HG02870 (cell line): ENCODE measurements at regions not wholly inside any gene's neighbourhood (a gene's known extent, or its start where the extent isn't known, plus 50 kb on each side); places are given as distances from the start of the nearest gene placed in this dataset.

Source experiments
- ATAC-seq: cut with Tn5 transposase; IDR thresholded peaks from one replicate; pipeline ENCODE4 v1.9.1; 2021; ENCODE audit warnings: mild to moderate bottlenecking, moderate library complexity; ENCODE audit not compliant: unreplicated experiment

DNA sequence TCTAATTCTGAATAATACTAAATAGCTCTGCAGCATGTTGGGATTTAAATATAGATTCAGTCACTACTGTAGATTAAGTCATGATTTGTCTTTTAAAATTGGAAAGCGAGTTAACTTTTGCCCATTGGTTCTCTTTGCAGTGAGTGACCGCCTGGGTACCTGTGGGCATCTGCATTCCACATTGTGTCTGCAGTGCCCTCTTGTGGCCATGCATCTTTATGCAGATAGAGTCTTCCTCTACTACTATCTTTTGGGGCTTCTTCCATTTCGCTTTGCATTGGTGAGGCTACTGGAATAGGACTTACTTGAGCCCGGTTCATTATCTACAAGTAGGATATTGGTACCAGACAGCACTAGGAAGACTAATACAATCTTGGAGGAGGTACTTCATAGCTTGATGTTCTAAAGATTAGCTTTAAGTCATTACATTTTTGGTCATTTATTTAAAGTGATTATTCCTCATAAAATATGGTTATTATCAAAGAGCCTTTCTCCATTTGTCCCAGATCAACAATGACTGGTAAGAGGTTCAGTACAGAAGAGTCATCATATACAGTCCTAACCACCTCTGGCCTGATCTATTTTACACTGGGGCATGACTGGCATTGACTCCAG, 203.0 kb downstream of the SOCS6 start:
- peak; percentile 81 for ATAC-seq

DNA sequence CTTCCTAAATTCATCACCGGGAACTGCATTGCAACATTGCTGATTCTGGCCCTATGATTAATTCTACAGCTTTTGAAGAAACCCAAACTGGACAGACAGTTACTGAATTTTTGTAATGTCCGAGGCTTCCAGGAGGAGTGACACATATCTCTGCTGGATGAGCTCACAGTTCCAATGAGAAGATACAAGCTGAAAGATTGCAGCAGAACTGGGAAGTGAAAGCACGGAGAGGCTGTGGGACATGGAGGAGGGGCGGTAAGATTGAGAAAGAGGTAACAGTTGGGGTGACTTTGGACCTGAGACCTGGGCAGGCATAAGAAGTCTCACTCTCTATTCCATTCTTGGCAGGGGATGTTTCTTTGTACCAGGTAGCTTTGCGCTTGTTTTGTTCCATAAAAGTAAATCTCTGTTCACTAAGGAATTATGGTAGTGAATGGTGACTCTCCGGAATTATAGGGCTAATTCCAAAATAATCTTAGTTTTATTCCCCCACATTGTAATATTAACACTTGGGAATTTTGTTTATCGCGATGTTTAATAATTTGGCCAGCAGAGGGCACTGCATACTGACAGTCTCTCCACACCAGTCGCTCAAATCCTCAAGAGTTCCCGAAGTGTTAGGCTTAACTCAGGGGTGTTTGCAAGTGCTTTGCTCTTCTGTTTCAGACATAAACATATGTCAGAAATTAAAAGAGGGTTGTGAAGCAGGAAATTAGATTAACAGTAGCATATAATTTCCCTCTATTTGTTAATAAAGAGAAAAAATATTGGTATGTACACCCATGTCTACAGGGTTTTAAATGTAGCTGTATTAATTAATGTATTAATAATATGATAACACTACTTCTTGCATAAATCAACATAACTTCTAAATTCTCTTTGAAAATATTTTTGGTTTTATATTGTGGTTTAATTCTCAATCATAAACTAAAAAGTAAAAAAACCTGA, 201.4 kb downstream of the SOCS6 start:
- peak; percentile 54 for ATAC-seq

DNA sequence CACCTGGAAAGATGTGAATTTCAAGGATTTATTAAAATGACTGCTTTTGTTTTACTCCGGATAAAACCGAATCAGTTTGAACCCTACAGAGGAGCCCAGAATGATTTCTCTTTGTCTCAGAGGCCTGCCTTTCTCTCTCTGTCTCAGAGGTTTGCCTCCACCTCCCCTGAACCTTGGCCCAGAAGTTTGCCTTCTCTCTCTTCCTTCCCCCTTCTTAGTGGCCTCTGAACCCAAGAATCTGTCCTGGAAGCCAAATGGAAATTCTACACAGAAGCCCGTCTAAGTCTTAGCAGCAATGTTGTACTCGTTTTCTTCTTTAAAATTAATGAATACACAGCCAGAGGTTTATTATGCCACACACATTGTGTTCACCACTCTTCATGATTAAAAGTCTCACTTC, 200.7 kb downstream of the SOCS6 start:
- ATAC-seq: no peak

DNA sequence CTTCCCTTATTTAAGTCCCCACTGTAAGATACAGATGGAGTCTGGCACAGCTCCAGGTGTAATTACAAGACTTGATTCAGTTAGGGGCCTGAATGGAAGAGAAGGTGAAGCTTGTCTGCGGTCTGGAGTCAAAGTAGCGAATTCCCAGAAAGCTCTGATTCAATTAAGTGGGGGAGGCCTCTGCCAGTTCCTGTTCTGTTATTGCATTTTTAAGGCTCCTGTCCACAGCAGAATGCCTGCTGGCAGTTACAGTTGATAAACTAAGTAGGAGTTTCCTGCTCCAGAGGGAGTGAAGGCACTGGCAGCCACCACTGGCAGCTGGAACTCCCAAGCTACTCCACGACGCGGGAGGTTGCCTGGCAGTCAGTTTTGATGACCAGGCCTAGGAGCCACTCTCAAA, 181.1 kb downstream of the SOCS6 start:
- ATAC-seq: no peak

DNA sequence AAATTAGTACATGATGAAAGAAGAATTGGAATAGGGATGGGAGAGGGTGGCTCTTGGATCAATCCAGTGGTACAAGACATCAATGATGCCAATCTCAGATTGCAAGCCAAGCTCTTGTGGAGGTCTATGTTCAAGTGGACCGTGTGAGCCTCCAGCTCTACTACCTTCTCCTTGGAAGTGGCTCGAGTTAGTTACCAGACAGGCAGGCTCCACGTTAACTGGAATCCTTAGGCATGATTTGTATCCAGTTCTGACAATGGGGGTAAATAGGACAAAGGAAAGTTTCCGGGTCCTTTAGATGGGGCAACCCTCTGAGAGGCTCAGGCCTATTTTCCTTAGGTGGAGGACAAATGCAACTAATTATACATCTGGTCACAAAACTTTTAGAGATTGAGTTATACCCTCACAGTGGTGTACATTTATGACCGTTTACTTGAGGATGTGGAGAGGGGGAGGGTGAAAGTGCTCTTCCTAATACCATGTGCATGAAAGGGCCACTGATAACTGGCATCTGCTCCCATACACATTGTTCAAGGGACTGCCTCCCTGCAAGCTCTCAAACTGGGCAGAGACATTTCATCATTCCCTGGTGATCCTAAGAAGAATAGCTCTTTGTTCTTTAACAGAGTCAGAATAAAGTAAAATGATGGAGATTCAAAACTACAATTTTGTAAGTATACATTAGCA, 180.2 kb downstream of the SOCS6 start:
- ATAC-seq: no peak

DNA sequence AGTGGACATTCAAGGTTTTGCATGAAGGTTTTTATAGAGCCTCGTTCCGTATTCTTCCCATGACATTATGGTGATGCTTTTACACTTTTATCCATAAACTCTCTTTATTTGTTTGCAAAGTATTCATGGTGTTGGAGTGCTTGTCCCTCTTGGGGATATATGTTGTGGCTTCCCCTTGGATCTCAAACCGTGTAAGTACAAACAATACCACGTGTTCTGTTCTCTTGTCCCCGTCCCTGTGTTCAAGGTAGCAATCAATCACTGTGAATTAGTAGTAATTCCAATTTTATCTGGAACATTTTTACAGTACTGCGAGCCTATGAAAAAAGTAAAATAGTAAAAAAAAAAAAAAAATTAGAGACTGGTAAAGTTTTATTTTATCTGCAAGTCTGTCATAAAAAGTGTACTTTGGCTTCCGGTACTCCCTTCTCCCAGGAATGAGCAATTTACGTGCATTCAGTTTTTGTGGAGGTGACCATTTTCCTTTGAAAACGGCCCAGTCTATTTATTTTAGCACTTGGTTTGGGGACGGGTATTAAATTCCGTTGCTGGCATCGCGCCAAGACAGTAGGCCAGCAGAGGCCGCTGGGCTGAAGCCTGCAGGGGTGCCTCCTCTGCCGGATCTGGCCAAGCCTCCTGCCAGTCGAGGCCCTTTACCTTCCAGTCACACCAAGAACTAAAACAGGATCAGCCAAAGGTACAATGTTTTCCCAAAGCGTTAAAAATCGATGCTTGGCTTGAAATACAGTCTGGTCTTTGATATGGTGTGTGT, 175.7 kb downstream of the SOCS6 start:
- ATAC-seq: no peak

DNA sequence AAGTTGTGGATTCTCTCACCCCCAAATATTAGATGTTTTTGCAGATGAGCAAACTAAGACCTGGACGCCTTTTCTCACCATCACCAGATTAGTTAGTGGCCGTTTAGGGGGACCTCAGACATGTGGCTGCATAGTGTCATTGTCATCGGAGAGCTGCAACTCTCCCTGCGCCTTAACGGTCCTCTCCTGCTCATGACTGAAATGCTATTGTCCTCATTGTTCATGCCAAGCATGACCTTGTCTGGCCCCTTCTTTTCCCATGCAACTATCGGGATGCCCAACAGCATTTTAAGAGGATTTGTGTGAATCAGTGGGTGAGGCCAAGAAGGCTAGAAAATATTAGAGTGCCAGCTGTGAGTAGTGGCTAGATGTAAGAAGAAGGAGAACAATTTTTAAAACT, 174.2 kb downstream of the SOCS6 start:
- no peak for ATAC-seq

DNA sequence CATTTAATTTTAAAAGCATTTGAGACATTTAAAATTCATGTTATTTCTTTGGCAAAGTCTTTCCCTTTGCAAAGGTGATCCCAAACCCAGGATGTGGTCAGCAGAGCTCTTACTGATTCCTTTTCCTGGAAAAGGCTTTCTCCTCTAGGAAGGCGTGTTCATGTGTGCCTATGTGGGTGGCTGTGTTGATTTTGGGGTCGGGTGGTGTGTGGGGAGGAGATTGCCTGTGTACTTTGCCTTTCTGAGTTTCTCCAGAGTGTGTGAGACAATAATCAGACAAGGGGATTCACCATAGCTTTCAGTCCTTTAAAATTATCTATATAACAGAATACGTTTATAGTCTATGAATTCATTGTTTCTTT, 173.2 kb downstream of the SOCS6 start:
- no peak for ATAC-seq

DNA sequence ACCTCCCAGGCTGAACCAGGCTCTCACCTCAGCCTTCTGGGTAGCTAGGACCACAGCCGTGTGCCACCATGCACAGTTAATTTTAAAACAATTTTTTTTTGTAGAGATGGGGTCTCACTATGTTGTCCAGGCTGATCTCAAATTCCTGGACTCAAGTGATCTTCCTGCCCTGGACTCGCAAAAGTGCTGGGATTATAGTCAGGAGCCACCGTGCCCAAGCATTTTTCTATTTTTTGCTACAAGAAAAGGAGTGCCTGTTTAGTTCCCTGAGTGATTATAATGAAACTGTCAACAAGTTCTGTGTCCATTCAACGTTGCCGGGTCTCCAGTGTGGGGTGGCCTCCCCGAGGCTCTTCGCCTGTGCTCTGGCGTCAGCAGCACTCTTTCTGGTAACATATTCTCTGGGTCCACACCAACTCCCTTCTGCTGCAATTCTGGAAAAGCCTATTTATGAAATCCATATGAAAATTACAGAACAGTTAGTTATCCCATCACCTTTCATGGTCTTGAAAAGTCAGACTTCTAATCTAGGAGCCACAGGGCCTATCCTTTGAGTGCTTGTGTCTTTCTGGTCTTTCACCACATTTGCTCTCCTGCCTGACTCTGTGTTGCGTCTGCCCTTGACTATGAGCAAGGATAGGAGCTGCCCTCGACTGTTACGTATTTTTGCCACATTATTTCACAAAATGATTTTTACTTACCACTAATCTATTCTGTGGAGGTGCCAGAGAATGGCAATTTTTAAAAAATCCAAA, 172.7 kb downstream of the SOCS6 start:
- no peak for ATAC-seq

DNA sequence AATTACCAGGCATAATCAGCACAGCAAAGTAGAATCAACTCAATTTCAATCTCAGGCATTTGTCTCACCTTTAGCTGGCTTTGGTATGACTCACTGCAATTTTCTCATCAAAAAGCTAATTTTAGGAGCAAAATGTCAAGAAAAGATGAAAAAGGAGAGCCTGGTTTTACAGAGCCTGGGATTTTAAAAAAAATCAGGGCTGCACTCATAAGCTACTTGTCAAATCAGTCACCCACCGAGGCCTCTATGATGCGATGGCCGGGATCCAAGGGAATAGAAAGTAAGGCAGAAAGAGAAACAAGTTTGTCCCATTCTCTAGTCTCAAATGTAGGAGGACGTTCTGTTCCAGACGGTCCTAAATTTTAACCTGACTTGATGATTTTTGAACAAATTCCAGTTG, 170.9 kb downstream of the SOCS6 start:
- no peak for ATAC-seq

DNA sequence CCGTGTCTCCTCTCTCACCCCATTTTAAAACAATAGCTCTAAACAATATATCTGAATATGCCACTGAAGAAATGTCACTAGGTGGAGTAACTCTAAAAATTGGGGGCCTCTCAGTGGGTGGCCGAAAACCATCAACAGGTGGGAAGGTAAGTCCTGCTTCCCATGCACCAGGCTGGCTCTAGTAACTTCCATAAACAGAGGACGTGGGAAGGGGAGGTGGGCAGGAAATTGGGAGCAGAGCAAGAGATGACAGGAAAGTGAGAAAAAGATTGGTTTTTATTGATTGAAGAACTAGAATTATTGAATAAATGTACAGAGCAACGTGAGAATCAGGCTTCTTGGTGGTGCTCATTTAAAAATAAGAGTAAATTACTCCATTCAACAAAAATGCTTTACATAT, 170.4 kb downstream of the SOCS6 start:
- ATAC-seq: no peak

DNA sequence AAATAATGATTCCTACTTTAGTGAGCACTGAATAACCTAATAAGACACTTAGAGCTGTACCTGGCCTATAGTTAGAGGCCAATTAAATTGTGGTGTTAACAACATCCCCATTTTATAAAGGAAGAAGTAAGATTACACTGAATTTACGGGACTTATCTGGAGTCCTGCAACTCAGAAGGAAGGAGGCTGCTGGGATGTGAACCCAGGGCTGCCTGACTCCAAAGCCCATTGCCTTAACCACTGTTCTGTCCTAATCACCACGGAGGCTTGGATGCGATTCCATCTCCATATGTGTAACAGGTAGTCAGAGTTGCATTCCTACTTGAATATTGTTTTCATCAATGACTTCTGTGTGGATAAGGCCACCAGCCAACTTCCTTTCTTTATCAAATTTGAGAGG, 168.9 kb downstream of the SOCS6 start:
- ATAC-seq: no peak

DNA sequence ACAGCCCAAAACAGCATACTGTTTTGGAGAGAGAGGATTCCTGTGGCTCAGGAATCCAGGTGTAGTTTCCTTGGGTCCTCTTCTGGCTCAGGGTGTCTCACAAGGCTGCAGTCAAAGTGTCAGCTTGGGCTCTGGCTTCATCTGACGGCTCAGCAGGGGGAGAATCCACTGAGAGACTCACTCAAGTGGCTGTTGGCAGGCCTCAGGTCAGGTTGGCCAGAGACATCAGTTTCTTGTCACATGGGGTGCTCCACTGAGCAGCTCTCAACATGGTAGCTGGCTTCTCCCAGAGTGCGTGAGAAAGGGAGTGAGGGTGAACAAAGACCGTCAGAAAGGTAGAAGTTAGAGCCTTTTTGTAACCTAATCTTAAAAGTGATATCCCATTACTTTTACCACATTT, 168.4 kb downstream of the SOCS6 start:
- ATAC-seq: no peak

DNA sequence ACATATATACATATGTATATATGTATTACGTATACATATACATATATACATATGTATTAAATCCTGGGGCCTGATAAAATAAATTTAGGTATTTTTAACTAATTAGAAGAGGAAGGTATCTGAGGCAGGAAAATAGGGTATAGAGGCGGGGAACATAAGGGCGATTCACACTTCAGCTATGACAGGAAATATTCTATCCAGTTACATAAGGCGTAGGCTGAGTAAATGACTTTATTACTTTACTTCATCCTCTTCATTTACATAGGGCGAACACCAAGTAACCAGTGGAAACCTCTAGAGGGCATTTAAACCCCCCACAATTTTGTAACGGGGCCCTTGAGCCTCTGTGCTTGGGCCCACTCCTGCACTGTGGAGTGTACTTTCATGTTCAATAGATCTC, 167.5 kb downstream of the SOCS6 start:
- ATAC-seq: no peak

DNA sequence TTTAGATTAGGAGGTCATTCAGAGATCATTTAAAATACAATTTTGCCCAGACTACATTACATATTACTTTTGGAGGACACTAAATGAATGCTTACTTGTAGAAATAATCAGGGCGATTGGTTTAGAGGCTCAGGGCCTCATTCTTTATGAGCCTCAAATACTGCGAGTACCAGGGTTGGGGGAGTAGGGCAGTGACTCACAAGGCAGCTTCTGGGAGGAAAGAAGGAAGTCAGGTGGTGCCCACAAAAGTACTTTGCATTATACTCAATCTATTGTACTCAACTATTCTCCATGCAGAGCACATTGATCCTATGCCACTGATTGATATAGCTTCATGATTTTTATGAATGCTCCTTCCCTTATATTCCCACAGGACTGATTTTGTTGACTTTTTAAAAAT, 166.9 kb downstream of the SOCS6 start:
- ATAC-seq: no peak

DNA sequence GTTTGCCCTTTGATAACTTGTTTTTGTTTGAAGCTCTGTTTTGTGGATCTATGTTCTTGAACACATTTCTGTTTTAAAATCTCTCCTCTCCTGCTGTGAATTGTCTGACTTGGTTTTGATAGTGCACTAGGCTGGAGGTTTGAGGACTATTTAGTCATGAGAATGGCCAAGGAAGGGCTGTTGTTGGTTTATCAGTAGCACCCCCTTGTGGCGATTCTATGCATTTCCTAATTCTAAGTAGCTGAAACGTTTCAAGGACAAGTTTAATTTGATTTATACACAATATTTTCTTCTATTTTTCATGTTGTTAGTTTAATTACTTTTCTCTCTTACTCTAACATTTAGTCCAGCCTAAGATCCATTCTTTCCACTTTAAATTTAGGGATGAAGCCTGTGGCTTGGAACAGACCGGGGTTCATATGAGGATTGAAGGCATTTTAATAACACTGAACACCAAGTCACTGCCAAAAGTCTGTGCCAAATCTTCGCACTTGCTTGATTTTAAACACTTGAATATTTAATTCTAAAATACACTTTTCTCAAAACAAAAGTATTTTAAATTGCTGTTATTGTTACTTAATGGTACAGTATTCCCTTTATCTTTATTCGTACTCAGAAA, 166.0 kb downstream of the SOCS6 start:
- peak; percentile 81 for ATAC-seq

DNA sequence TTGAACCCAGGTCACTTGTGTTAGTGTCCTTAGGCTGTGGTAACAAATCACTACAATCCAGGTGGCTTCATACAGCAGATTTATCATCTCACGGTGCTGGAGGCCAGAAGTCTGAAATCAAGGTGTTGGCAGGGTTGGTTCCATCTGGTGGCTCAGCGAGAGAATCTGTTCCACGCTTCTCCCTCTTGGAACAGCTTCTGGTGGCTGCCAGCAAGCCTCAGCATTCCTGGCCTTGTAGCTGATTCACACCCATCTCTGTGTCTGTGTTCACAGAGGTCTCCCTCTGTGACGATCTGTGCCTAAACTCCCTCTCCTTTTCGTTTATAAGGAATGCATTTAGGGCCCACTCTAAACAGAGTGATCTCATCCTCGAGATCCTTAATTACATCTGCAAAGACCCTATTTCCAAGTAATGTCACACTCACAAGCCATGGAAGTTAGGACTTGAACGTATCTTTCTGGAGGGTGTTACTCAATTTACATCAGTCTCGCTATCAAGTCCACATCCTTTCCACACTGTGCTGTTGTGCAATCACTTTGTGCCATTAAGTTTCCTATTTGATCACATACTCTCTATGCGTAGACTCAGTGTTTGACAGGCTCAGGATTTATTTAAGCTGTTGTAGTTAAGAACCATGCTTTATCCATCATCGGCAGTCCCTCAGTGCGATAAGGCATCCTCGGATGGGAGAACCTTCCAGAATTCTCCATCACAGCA, 164.4 kb downstream of the SOCS6 start:
- no peak for ATAC-seq

DNA sequence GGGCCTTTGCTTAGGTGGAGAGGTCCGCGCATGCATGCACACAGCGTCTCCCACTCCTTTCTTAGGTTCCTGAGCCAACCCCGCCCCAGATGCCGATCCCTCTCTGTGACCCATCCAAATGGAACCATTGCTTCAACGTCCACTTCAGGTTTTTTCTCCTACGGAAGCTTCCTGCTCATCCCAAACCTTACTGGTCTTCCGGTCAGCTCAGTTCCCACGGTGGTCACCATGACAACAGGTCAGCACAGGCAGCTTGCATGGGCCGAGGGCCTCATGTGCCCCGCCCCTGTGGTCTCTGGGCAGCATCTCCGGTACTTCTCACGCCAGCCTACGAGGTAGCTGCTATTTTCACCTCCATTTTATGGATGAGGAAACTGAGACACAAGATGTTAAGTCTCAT, 163.7 kb downstream of the SOCS6 start:
- no peak for ATAC-seq
